NT2/D1 (cell line): ENCODE measurements at regions not wholly inside any gene's neighbourhood (a gene's known extent, or its start where the extent isn't known, plus 50 kb on each side); places are given as distances from the start of the nearest gene placed in this dataset.

ENCODE experiments used
- DNase-seq: peaks from one replicate; pipeline ENCODE4 v3.0.0-alpha.2; 2011; ENCODE audit warnings: low read depth, low spot score
- H3K27me3 ChIP-seq: 2 replicates; pipeline ENCODE4 v1.6.0; 2011; ENCODE audit warnings: mild to moderate bottlenecking; ENCODE audit not compliant: insufficient read length, insufficient read depth
- H3K36me3 ChIP-seq: 2 replicates; pipeline ENCODE4 v1.6.1; 2011; ENCODE audit warnings: mild to moderate bottlenecking, low read length, mixed read lengths; ENCODE audit not compliant: insufficient read depth, insufficient read length
- H3K4me1 ChIP-seq: 2 replicates; pipeline ENCODE4 v1.5.1; 2011; ENCODE audit not compliant: insufficient read depth, insufficient read length
- H3K4me3 ChIP-seq: 2 replicates; pipeline ENCODE4 v1.5.1; 2011; ENCODE audit warnings: low read depth; ENCODE audit not compliant: insufficient read length
- H3K9ac ChIP-seq: 2 replicates; pipeline ENCODE4 v1.6.0; 2011; ENCODE audit warnings: low read depth; ENCODE audit not compliant: insufficient read length
- H3K9me3 ChIP-seq: 2 replicates; pipeline ENCODE4 v1.5.1; 2011; ENCODE audit warnings: mild to moderate bottlenecking, low read length; ENCODE audit not compliant: insufficient read depth
- SUZ12 ChIP-seq: IDR thresholded peaks from 2 replicates; pipeline ENCODE4 v1.6.1; 2011; ENCODE audit not compliant: insufficient read length, insufficient read depth; ENCODE audit errors: extremely low read depth
- YY1 ChIP-seq: IDR thresholded peaks from 2 replicates; pipeline ENCODE4 v1.6.1; 2011; ENCODE audit not compliant: insufficient read length, insufficient read depth
- ZNF274 ChIP-seq: IDR thresholded peaks from 2 replicates; pipeline ENCODE4 v1.6.1; 2011; ENCODE audit warnings: mild to moderate bottlenecking, low read depth, low read length

GRCh38 chr18:45478889-45479288 is 136.4 kb upstream of the SLC14A2 start:
- Histone ChIP-seq H3K27me3 (no peaks in the 10 kb centered on the region), H3K4me1 (no peaks in the 10 kb centered on the region), H3K36me3 (no peaks in the 10 kb centered on the region), H3K9me3 (no peaks in the 10 kb centered on the region), H3K9ac (no peak overlapping the region), H3K4me3 (no peak overlapping the region)
- no peak for TF ChIP-seq ZNF274
- TF ChIP-seq SUZ12 = no peak
- no peak for TF ChIP-seq YY1
- no peak for DNase-seq

GRCh38 chr18:45480219-45481015 is 134.9 kb upstream of the SLC14A2 start:
- no peak for DNase-seq
- Histone ChIP-seq H3K27me3 (no peaks in the 10 kb centered on the region), H3K4me1 (no peaks in the 10 kb centered on the region), H3K4me3 (no peak overlapping the region), H3K9me3 (no peaks in the 10 kb centered on the region), H3K36me3 (no peaks in the 10 kb centered on the region), H3K9ac (no peak overlapping the region)
- no peak for TF ChIP-seq ZNF274
- TF ChIP-seq SUZ12 = no peak
- TF ChIP-seq YY1 = no peak

DNA sequence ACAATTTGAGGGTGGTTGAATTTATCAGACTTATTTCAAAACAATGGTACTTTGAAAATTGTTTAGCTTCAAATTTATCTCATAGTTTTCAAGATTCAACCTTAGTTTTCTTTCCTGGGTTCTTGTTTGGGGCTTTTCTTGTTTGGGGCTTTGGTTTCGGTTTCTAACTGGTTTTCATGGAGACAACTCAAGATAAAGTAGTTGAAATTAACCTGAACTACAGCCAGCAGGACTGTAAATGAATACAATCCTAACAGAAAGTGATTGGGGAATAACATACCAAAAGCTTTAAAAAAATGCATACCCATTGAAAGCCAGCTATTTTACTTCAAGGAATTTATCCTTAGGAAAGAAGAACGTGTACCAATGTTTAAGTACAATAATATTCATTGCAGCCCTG is 133.5 kb upstream of the SLC14A2 start:
- Histone ChIP-seq H3K36me3 (no peaks in the 10 kb centered on the region), H3K4me1 (no peaks in the 10 kb centered on the region), H3K27me3 (no peaks in the 10 kb centered on the region), H3K9me3 (no peaks in the 10 kb centered on the region), H3K4me3 (no peak overlapping the region), H3K9ac (no peak overlapping the region)
- no peak for TF ChIP-seq YY1
- TF ChIP-seq SUZ12 = no peak
- TF ChIP-seq ZNF274 = no peak
- DNase-seq = no peak

GRCh38 chr18:45482286-45482685 is 133.0 kb upstream of the SLC14A2 start:
- Histone ChIP-seq H3K4me3 (no peak overlapping the region), H3K4me1 (no peaks in the 10 kb centered on the region), H3K9ac (no peak overlapping the region), H3K27me3 (no peaks in the 10 kb centered on the region), H3K36me3 (no peaks in the 10 kb centered on the region), H3K9me3 (no peaks in the 10 kb centered on the region)
- DNase-seq = no peak
- TF ChIP-seq SUZ12 (no peak), YY1 (no peak), ZNF274 (no peak)

DNA sequence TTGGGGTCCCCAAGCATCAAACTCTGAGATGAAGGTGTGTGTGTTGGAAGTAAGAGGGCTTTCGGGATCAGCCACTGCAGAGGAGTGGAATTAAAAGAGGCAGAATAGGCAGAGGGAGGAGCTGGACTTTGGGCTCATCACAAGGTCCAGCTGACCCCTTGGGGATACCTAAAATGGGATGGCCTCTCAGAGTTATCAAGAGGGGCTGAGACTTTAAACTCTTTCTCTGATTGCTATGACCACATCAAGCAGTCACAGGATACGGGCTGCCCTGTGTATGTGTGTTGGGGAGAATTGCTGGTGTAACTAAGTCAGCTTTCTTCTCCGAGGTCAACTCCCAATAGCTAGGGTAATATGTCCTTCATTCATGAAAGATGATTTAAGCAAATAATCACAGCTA is 127.7 kb upstream of the SLC14A2 start:
- H3K9ac ChIP-seq = no peak overlapping the region
- no peak overlapping the region for H3K4me3 ChIP-seq
- no peaks in the 10 kb centered on the region for H3K36me3 ChIP-seq
- DNase-seq = no peak
- TF ChIP-seq ZNF274 = no peak
- no peak for TF ChIP-seq YY1
- no peak for TF ChIP-seq SUZ12
- no peaks in the 10 kb centered on the region for H3K4me1 ChIP-seq
- H3K27me3 ChIP-seq = no peaks in the 10 kb centered on the region
- no peaks in the 10 kb centered on the region for H3K9me3 ChIP-seq

GRCh38 chr18:45488645-45489044 is 126.6 kb upstream of the SLC14A2 start:
- no peak overlapping the region for H3K4me3 ChIP-seq
- H3K9ac ChIP-seq = no peak overlapping the region
- no peaks in the 10 kb centered on the region for H3K36me3 ChIP-seq
- H3K4me1 ChIP-seq = no peaks in the 10 kb centered on the region
- no peaks in the 10 kb centered on the region for H3K27me3 ChIP-seq
- no peak for DNase-seq
- no peaks in the 10 kb centered on the region for H3K9me3 ChIP-seq
- TF ChIP-seq ZNF274 (no peak), SUZ12 (no peak), YY1 (no peak)

GRCh38 chr18:45493830-45494229 is 121.4 kb upstream of the SLC14A2 start:
- Histone ChIP-seq H3K4me3 (no peak overlapping the region), H3K9me3 (no peaks in the 10 kb centered on the region), H3K9ac (no peak overlapping the region), H3K4me1 (no peaks in the 10 kb centered on the region), H3K27me3 (no peaks in the 10 kb centered on the region), H3K36me3 (no peaks in the 10 kb centered on the region)
- TF ChIP-seq ZNF274 = no peak
- no peak for TF ChIP-seq SUZ12
- no peak for TF ChIP-seq YY1
- no peak for DNase-seq
